ENCODE measurements at regions not wholly inside any gene's neighbourhood (a gene's known extent, or its start where the extent isn't known, plus 50 kb on each side); places are given as distances from the start of the nearest gene placed in this dataset.

DNA sequence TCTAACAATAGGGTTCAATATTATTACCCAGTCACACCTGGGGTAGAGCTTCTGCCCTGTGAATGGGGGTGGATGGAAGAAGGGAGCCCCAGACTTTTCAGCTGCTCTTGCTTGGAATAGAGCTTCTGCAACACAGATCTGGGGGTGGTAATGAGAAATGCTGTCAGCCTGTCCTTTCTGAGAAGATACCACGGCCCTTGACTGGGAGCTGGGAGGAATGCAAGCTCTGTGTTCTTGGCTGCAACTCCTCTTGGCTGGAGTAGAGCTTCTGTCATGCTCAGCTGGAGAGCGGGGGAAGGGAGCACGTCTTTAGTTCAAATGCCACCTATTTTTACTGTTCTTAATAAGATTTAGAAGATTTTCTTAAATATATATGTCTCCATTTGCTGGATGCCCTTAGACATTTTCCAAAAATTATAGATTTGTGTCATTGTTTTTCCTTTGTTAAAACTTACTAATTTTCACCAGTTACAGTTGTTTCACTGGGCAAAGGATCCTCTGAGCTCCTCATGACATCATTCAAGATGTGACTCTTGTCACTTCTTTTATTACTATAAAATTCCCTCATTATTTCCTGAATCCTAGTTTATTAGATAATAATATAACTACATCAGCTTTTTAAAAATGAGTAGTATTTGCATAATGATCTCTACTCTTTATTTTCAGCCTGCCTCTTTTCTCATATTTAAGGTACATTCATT, 180.0 kb upstream of the TGFBR2 start:
- Histone ChIP-seq H3K27me3 (no peaks in the 10 kb centered on the region), H3K4me1 (ENCODE audit: insufficient read depth) (no peaks in the 10 kb centered on the region), H3K27ac (no peak overlapping the region), H3K36me3 (replicated peaks; ENCODE audit: insufficient read depth, low read depth) (no peaks in the 10 kb centered on the region), H3K4me3 (no peak overlapping the region), H3K79me2 (no peaks in the 10 kb centered on the region), H2AFZ (no peak overlapping the region), H4K20me1 (ENCODE audit: insufficient read depth, poor library complexity, severe bottlenecking) (no peaks in the 10 kb centered on the region), H3K4me2 (no peak overlapping the region), H3K9me3 (ENCODE audit: low read depth) (no peaks in the 10 kb centered on the region), H3K9me2 (replicated peaks; ENCODE audit: insufficient read depth) (no peaks in the 10 kb centered on the region)
- DNase-seq (ENCODE audit: low spot score), result peak; percentile 8
- TF ChIP-seq EZH2 (IDR thresholded peaks at IDR 0.05; ENCODE audit: borderline replicate concordance), result no peak
- no peak for TF ChIP-seq EZH2phosphoT487 (IDR thresholded peaks at IDR 0.05; ENCODE audit: low read depth, severe bottlenecking, unreplicated experiment)
- TF ChIP-seq CTCF (IDR thresholded peaks at IDR 0.05; ENCODE audit: poor library complexity), result no peak
- 46% methylated on average over 3 of the region's 3 CpGs for WGBS (ENCODE audit: low lambda C conversion rate, missing lambda C conversion rate)

DNA sequence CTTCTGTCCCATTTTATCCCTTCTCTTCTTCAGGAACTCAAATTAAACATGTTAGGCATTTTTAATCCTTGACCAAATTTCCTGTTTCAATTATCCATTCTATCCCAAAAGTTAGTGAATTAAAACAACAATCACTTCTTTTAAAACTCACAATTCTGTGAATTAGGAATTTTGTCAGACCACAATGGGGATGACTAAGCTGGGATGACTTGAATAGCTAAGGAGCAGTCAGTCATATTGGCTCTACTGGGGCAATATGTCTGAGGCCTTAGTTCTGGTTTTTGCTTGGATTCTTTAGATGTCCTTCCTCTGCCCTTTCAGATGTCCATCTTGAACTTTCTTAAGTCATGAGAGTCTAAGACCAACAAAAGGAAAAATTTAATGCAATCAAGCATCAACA, 178.2 kb upstream of the TGFBR2 start:
- Histone ChIP-seq H2AFZ (no peak overlapping the region), H3K4me2 (no peak overlapping the region)

DNA sequence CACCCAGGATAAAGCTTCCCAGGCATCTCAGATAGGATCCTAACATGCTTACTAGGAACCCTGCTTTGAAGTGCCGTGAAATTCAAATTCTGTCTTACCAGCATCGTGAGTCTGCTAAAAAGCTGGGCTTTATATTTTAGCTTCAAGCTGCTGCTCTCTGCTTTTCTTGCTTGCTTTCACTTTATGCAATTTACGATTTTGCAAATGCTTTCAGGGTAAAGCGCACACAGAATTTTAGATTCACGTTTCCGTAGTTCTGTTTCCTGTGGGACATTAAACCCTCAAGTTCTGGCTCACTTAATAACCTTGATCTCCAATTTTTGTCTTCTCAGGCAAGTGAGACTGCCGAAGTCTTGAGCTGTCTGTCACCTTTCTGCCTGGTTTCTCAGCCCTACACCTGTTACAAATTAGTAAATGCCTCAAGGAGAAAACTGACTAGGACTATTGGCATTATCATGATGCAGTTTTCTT, 170.5 kb upstream of the TGFBR2 start:
- WGBS (ENCODE audit: low lambda C conversion rate, missing lambda C conversion rate), result 58% methylated on average over 7 of the region's 7 CpGs
- no peak for DNase-seq (ENCODE audit: low spot score)
- Histone ChIP-seq H3K9me2 (replicated peaks; ENCODE audit: insufficient read depth) (no peaks in the 10 kb centered on the region), H3K4me3 (no peak overlapping the region), H3K79me2 (no peaks in the 10 kb centered on the region), H3K4me1 (ENCODE audit: insufficient read depth) (no peaks in the 10 kb centered on the region), H3K36me3 (replicated peaks; ENCODE audit: insufficient read depth, low read depth) (no peaks in the 10 kb centered on the region), H3K27me3 (no peaks in the 10 kb centered on the region), H3K27ac (peak overlapping the region; percentile 10), H3K9me3 (ENCODE audit: low read depth) (no peaks in the 10 kb centered on the region), H4K20me1 (ENCODE audit: insufficient read depth, poor library complexity, severe bottlenecking) (no peaks in the 10 kb centered on the region), H3K4me2 (peak overlapping the region; percentile 56), H2AFZ (peak overlapping the region; percentile 45)
- TF ChIP-seq EZH2phosphoT487 (IDR thresholded peaks at IDR 0.05; ENCODE audit: low read depth, severe bottlenecking, unreplicated experiment) (no peak), CTCF (IDR thresholded peaks at IDR 0.05; ENCODE audit: poor library complexity) (no peak), EZH2 (IDR thresholded peaks at IDR 0.05; ENCODE audit: borderline replicate concordance) (no peak)

More for the DNA sequence above, 178.2 kb upstream of the TGFBR2 start:
- no peaks in the 10 kb centered on the region for H3K4me1 ChIP-seq (ENCODE audit: insufficient read depth)
- H3K27me3 ChIP-seq, result no peaks in the 10 kb centered on the region
- H4K20me1 ChIP-seq (ENCODE audit: insufficient read depth, poor library complexity, severe bottlenecking), result no peaks in the 10 kb centered on the region
- H3K79me2 ChIP-seq, result no peaks in the 10 kb centered on the region
- DNase-seq (ENCODE audit: low spot score), result no peak
- no peak for TF ChIP-seq EZH2phosphoT487 (IDR thresholded peaks at IDR 0.05; ENCODE audit: low read depth, severe bottlenecking, unreplicated experiment)
- no peak for TF ChIP-seq CTCF (IDR thresholded peaks at IDR 0.05; ENCODE audit: poor library complexity)
- no peak for TF ChIP-seq EZH2 (IDR thresholded peaks at IDR 0.05; ENCODE audit: borderline replicate concordance)
- H3K9me3 ChIP-seq (ENCODE audit: low read depth), result no peaks in the 10 kb centered on the region
- no peaks in the 10 kb centered on the region for H3K36me3 ChIP-seq (replicated peaks; ENCODE audit: insufficient read depth, low read depth)
- no peaks in the 10 kb centered on the region for H3K9me2 ChIP-seq (replicated peaks; ENCODE audit: insufficient read depth)
- H3K4me3 ChIP-seq, result no peak overlapping the region
- no peak overlapping the region for H3K27ac ChIP-seq

Measured in hepatocyte (in vitro differentiated cells).